ENCODE measurements at regions not wholly inside any gene's neighbourhood (a gene's known extent, or its start where the extent isn't known, plus 50 kb on each side); places are given as distances from the start of the nearest gene placed in this dataset.

GRCh38 chr3:55294557-55294956 is 192.5 kb downstream of the WNT5A start:
- DNase-seq (ENCODE audit: low spot score, unreplicated experiment): no peak
- TF ChIP-seq CTCF (IDR thresholded peaks at IDR 0.05; ENCODE audit: unreplicated experiment): no peak
- H3K27ac Mint-ChIP-seq: no peak overlapping the region
- no peaks in the 10 kb centered on the region for H3K4me1 Mint-ChIP-seq (ENCODE audit: low read depth)
- no peaks in the 10 kb centered on the region for H3K9me3 Mint-ChIP-seq (ENCODE audit: low read depth)
- no peak overlapping the region for H3K4me3 Mint-ChIP-seq (ENCODE audit: low read depth)
- H3K36me3 Mint-ChIP-seq (ENCODE audit: insufficient read depth): no peaks in the 10 kb centered on the region
- H3K27me3 Mint-ChIP-seq: peaks cover 15% of the 10 kb centered on the region

GRCh38 chr3:55292360-55292759 is 194.7 kb downstream of the WNT5A start:
- no peak for DNase-seq (ENCODE audit: low spot score, unreplicated experiment)
- no peak for TF ChIP-seq CTCF (IDR thresholded peaks at IDR 0.05; ENCODE audit: unreplicated experiment)
- Mint-ChIP-seq H3K4me3 (ENCODE audit: low read depth) (no peak overlapping the region), H3K27me3 (peaks cover 18% of the 10 kb centered on the region), H3K9me3 (ENCODE audit: low read depth) (no peaks in the 10 kb centered on the region), H3K36me3 (ENCODE audit: insufficient read depth) (no peaks in the 10 kb centered on the region), H3K27ac (no peak overlapping the region), H3K4me1 (ENCODE audit: low read depth) (no peaks in the 10 kb centered on the region)

DNA sequence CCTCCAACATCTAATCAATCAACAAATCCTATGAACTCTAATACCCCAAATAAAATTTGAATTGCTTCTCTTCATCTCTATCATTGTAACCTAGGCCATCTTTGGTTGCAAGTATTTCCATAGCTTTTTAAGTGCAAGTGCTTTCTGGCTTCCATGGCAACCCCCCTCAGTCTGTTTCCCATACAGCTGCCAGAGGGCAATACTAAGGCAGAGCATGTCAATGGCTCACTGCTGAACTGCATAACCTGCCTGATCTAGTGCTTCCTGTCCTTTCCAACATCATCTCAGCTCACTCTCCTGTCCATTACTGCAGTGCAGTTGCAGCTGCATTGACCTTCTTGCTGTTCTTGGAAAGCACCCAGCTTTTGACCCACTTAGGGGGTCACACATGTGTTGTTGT is 198.4 kb downstream of the WNT5A start:
- H3K27ac Mint-ChIP-seq: no peak overlapping the region
- peaks cover 12% of the 10 kb centered on the region for H3K27me3 Mint-ChIP-seq
- no peaks in the 10 kb centered on the region for H3K4me1 Mint-ChIP-seq (ENCODE audit: low read depth)
- H3K36me3 Mint-ChIP-seq (ENCODE audit: insufficient read depth): no peaks in the 10 kb centered on the region
- H3K9me3 Mint-ChIP-seq (ENCODE audit: low read depth): no peaks in the 10 kb centered on the region
- no peak for TF ChIP-seq CTCF (IDR thresholded peaks at IDR 0.05; ENCODE audit: unreplicated experiment)
- DNase-seq (ENCODE audit: low spot score, unreplicated experiment): no peak
- no peak overlapping the region for H3K4me3 Mint-ChIP-seq (ENCODE audit: low read depth)

DNA sequence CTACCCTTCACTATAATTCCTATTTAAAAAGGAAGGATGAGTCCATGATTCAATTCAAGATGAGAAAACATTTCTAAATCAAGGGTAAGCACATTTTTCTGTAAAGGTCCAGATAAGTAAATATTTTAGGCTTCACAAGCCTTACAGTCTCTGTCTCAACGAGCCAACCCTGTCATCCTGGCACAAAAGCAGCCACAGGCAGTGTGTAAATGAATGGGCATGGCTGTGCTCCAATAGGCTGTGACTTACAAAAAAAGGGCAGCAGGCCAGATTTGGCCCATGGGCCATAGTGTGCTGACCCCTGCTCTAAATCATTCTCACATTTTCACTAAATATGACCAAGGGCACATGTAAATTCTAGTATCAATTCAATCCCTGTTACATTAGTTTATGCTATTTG is 200.4 kb downstream of the WNT5A start:
- Mint-ChIP-seq H3K27ac (no peak overlapping the region), H3K9me3 (ENCODE audit: low read depth) (no peaks in the 10 kb centered on the region), H3K27me3 (peaks cover 3% of the 10 kb centered on the region), H3K4me1 (ENCODE audit: low read depth) (no peaks in the 10 kb centered on the region), H3K4me3 (ENCODE audit: low read depth) (no peak overlapping the region), H3K36me3 (ENCODE audit: insufficient read depth) (no peaks in the 10 kb centered on the region)
- TF ChIP-seq CTCF (IDR thresholded peaks at IDR 0.05; ENCODE audit: unreplicated experiment): no peak
- DNase-seq (ENCODE audit: low spot score, unreplicated experiment): no peak

DNA sequence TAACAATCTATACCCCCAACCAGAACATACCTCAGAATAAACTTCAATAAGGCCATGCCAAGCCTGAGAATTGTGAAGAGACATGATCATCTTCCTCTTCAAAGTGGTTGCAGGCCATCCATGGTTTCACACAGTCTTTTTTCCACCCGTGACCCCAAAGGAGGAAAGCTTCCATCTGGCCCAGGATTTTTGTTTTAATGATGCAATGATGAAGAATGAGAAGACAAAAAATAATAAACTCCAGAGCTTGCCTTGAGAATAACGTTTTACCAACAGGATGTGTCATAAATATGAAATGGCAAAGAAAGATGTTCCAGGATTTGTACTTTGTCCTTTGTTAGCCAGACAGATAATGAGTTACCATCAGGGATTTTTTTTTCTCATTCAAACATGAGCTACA is 201.9 kb downstream of the WNT5A start:
- Mint-ChIP-seq H3K27ac (no peak overlapping the region), H3K4me1 (ENCODE audit: low read depth) (no peaks in the 10 kb centered on the region), H3K36me3 (ENCODE audit: insufficient read depth) (no peaks in the 10 kb centered on the region), H3K9me3 (ENCODE audit: low read depth) (no peaks in the 10 kb centered on the region), H3K4me3 (ENCODE audit: low read depth) (no peak overlapping the region), H3K27me3 (peaks cover 3% of the 10 kb centered on the region)
- no peak for TF ChIP-seq CTCF (IDR thresholded peaks at IDR 0.05; ENCODE audit: unreplicated experiment)
- no peak for DNase-seq (ENCODE audit: low spot score, unreplicated experiment)
